AG09309 (cell line): ENCODE measurements at regions not wholly inside any gene's neighbourhood (a gene's known extent, or its start where the extent isn't known, plus 50 kb on each side); places are given as distances from the start of the nearest gene placed in this dataset.
"Not testable (repeated sequence)": the region's sequence is repeated elsewhere in the genome, so short reads cannot be mapped to it uniquely, and the experiment has no call there.

Experiments used
- DNase-seq: peaks from one replicate; pipeline ENCODE4 v3.0.0-alpha.2; 2010; ENCODE audit warnings: low read depth
- H3K4me3 ChIP-seq: 2 replicates; pipeline ENCODE4 v1.5.1; 2011; ENCODE audit warnings: mild to moderate bottlenecking, low read depth, low read length, moderate library complexity; ENCODE audit not compliant: control insufficient read depth
- CTCF ChIP-seq: IDR thresholded peaks from 2 replicates; pipeline ENCODE4 v1.5.1; 2011; ENCODE audit warnings: mild to moderate bottlenecking, low read depth, low read length, inconsistent platforms; ENCODE audit not compliant: insufficient read depth, control insufficient read depth; ENCODE audit errors: missing control alignments

DNA sequence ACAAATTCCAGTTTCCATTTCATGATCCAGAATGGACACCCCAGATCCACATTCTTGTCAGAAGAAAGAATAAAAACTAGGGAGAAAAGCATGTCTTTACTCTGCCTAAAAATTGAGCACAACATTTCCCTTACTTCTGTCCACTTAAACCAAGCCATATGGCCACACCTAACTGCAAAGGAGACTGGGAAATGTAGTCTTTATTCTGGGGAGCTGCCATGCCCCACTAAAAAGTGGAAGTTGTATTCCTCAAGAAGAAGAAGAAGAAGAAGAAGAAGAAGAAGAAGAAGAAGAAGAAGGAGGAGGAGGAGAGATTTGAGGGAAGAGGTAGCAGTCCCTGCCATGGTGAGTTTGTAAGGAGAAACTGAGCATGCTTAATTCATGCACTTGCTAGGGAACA, 84.5 kb downstream of the GPR65 start:
- H3K4me3 ChIP-seq = no peak overlapping the region
- DNase-seq = no peak
- TF ChIP-seq CTCF = no peak

DNA sequence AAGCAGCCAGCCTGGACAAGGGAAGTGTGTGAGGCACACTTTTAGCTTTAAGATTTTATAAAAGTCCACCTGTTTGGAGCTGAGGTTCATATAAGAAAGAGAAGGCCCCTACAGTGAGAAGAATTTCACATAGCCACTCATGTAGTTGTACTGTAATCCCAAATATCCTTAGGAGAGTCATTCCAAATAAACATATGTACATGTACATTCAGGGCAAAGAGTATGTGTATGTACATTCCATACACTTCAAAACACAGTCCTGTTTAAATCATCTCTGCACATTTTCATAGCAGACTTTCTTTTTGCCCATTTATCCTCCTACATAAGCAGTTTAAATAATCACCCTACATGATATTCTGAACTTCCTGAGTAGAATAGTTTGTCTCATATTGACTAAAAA, 87.6 kb downstream of the GPR65 start:
- no peak for TF ChIP-seq CTCF
- no peak for DNase-seq
- H3K4me3 ChIP-seq = no peak overlapping the region

- DNase-seq = no peak
- TF ChIP-seq CTCF = no peak
- H3K4me3 ChIP-seq = no peak overlapping the region
Measured at GRCh38 chr14:88095791-88096190, 90.9 kb downstream of the GPR65 start.

DNA sequence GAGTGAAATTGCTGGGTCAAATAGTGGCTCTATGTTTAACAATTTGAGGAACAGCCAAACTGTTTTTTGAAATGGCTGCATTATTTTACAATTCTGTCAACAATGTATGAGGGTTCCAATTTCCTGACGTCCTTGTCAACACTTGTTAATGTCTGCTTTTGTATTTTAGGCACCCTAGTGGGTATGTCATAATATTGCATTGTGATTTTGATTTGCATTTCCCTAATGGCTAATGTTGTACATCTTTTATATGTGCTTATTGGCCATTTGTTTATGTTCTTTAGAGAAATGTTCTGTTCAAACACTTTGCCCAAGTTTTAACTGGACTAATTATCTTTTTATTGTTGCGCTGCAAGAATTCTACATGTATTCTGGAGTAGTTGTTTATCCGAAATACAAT, 93.2 kb downstream of the GPR65 start:
- no peak for DNase-seq
- no peak for TF ChIP-seq CTCF
- no peak overlapping the region for H3K4me3 ChIP-seq

- no peak for DNase-seq
- H3K4me3 ChIP-seq = no peak overlapping the region
- TF ChIP-seq CTCF = no peak
Measured at GRCh38 chr14:88104710-88105109, 99.8 kb downstream of the GPR65 start.

- no peak overlapping the region for H3K4me3 ChIP-seq
- no peak for TF ChIP-seq CTCF
- DNase-seq = no peak
Measured at GRCh38 chr14:88106377-88106776, 101.4 kb downstream of the GPR65 start.

GRCh38 chr14:88127669-88128068, 122.7 kb downstream of the GPR65 start:
- not testable (repeated sequence) for H3K4me3 ChIP-seq, DNase-seq
